ENCODE measurements at regions not wholly inside any gene's neighbourhood (a gene's known extent, or its start where the extent isn't known, plus 50 kb on each side); places are given as distances from the start of the nearest gene placed in this dataset.

GRCh38 chrY:8479141-8479540 is 858.1 kb upstream of the TSPY4 start:
- TF ChIP-seq CTCF (IDR thresholded peaks at IDR 0.05 in 8 of 11, conservative IDR thresholded peaks at IDR 0.05 in 3 of 11) (no peak), POLR2A (IDR thresholded peaks at IDR 0.05) (no peak)

Data from spleen (tissue), 7 donors.